Endothelial cell of umbilical vein (primary cell): ENCODE measurements at regions not wholly inside any gene's neighbourhood (a gene's known extent, or its start where the extent isn't known, plus 50 kb on each side); places are given as distances from the start of the nearest gene placed in this dataset.

Experiments
- CTCF ChIP-seq, 2 donors: IDR thresholded peaks; 1 replicate in 1 of 2; 2 replicates in 1 of 2; pipeline ENCODE4 v1.5.1; 2011; ENCODE audit warnings: low read length in 2 of 2, mild to moderate bottlenecking in 2 of 2, moderate library complexity in 2 of 2, control low read depth in 1 of 2, inconsistent platforms in 1 of 2, low read depth in 1 of 2; ENCODE audit not compliant: insufficient read depth in 1 of 2; ENCODE audit errors: extremely low read depth in 1 of 2
- EZH2 ChIP-seq: IDR thresholded peaks from 2 replicates; pipeline ENCODE4 v1.6.1; 2012; ENCODE audit warnings: borderline replicate concordance, low read depth, mild to moderate bottlenecking, moderate library complexity, low read length, inconsistent platforms; ENCODE audit not compliant: severe bottlenecking
- POLR2A ChIP-seq: IDR thresholded peaks from 2 replicates; pipeline ENCODE4 v1.6.1; 2012; ENCODE audit warnings: low read depth, mild to moderate bottlenecking, control low read depth, low read length
- POLR2AphosphoS5 ChIP-seq: IDR thresholded peaks from 2 replicates; pipeline ENCODE4 v1.6.1; 2012; ENCODE audit warnings: low read depth, mild to moderate bottlenecking, control low read depth, low read length, moderate library complexity; ENCODE audit not compliant: insufficient read depth
- TF ChIP-seq, protein P1 (sequence below): IDR thresholded peaks from 2 replicates; pipeline ENCODE4 v1.6.1; 2011; ENCODE audit not compliant: insufficient read depth, insufficient read length

- no peak for TF ChIP-seq POLR2AphosphoS5
- no peak for TF ChIP-seq CTCF (IDR thresholded peaks at IDR 0.05; ENCODE audit: extremely low read depth in 1 of 2, insufficient read depth in 1 of 2, low read depth in 1 of 2, low read length in 2 of 2)
- TF ChIP-seq, protein P1, sequence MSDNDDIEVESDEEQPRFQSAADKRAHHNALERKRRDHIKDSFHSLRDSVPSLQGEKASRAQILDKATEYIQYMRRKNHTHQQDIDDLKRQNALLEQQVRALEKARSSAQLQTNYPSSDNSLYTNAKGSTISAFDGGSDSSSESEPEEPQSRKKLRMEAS: no peak
- TF ChIP-seq EZH2: no peak
- TF ChIP-seq POLR2A: no peak
These were observed 134.9 kb downstream of the SAMD9 start for GRCh38 chr7:92982928-92983327.
